Fibroblast of lung (primary cell): ENCODE measurements at regions not wholly inside any gene's neighbourhood (a gene's known extent, or its start where the extent isn't known, plus 50 kb on each side); places are given as distances from the start of the nearest gene placed in this dataset.

ENCODE experiments used
- EZH2 ChIP-seq: IDR thresholded peaks from 2 replicates; pipeline ENCODE4 v1.5.1; 2012; ENCODE audit warnings: low read length, control low read depth, mild to moderate bottlenecking; ENCODE audit errors: missing control alignments
- TF ChIP-seq, protein P1 (sequence below), 2 donors: IDR thresholded peaks in 1 of 2; conservative IDR thresholded peaks in 1 of 2; 1 replicate in 1 of 2; 2 replicates in 1 of 2; pipeline ENCODE4 v1.5.1; 2011 to 2012; ENCODE audit warnings: low read length in 2 of 2, control low read depth in 1 of 2, inconsistent platforms in 1 of 2, low read depth in 1 of 2, mild to moderate bottlenecking in 1 of 2

DNA sequence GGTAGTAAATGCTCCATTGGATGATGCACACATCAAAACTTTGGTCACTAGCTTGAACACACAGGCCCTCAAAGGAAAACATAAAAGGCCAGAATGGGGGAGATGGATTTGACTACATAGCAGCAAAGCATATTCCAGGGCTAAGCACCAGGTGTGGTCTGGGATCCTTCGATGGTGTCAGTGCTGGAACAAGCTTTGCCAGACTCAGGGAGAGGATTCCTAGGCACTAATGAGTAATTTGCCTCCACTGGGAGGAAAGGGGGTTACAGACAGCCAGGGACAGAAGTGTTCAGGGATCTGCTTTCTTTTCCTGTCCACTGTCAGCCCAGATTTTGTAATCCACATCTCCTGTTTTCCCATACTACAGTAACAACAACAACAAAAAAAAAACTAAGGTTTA is 157.2 kb upstream of the OBI1 start:
- TF ChIP-seq, protein P1, sequence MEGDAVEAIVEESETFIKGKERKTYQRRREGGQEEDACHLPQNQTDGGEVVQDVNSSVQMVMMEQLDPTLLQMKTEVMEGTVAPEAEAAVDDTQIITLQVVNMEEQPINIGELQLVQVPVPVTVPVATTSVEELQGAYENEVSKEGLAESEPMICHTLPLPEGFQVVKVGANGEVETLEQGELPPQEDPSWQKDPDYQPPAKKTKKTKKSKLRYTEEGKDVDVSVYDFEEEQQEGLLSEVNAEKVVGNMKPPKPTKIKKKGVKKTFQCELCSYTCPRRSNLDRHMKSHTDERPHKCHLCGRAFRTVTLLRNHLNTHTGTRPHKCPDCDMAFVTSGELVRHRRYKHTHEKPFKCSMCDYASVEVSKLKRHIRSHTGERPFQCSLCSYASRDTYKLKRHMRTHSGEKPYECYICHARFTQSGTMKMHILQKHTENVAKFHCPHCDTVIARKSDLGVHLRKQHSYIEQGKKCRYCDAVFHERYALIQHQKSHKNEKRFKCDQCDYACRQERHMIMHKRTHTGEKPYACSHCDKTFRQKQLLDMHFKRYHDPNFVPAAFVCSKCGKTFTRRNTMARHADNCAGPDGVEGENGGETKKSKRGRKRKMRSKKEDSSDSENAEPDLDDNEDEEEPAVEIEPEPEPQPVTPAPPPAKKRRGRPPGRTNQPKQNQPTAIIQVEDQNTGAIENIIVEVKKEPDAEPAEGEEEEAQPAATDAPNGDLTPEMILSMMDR (conservative IDR thresholded peaks at IDR 0.05 in 1 of 2, IDR thresholded peaks at IDR 0.05 in 1 of 2; ENCODE audit: low read depth in 1 of 2, low read length in 2 of 2) = no peak
- TF ChIP-seq EZH2 = no peak
